GM21786 (cell line): ENCODE measurements at regions not wholly inside any gene's neighbourhood (a gene's known extent, or its start where the extent isn't known, plus 50 kb on each side); places are given as distances from the start of the nearest gene placed in this dataset.

Experiments used
- ATAC-seq: cut with Tn5 transposase; IDR thresholded peaks from one replicate; pipeline ENCODE4 v1.9.1; 2021; ENCODE audit not compliant: unreplicated experiment

GRCh38 chr3:176798680-176799079 is 398.6 kb downstream of the TBL1XR1 start:
- ATAC-seq, result no peak

- no peak for ATAC-seq
Observed at GRCh38 chr3:176796371-176796770, 400.9 kb downstream of the TBL1XR1 start.

- ATAC-seq, result no peak
Observed at GRCh38 chr3:176795891-176796290, 401.4 kb downstream of the TBL1XR1 start.

GRCh38 chr3:176794406-176794805 is 402.9 kb downstream of the TBL1XR1 start:
- no peak for ATAC-seq

- no peak for ATAC-seq
Observed at GRCh38 chr3:176789947-176790346, 407.3 kb downstream of the TBL1XR1 start.

- no peak for ATAC-seq
Observed at GRCh38 chr3:176789281-176789705, 408.0 kb downstream of the TBL1XR1 start.

GRCh38 chr3:176787506-176787905 is 409.8 kb downstream of the TBL1XR1 start:
- no peak for ATAC-seq

GRCh38 chr3:176785171-176785570 is 412.1 kb downstream of the TBL1XR1 start:
- no peak for ATAC-seq

GRCh38 chr3:176780766-176781165 is 416.5 kb downstream of the TBL1XR1 start:
- no peak for ATAC-seq

- ATAC-seq, result no peak
Observed at GRCh38 chr3:176776622-176777175, 420.6 kb downstream of the TBL1XR1 start.

- ATAC-seq, result no peak
Observed at GRCh38 chr3:176769547-176770190, 427.6 kb downstream of the TBL1XR1 start.

- ATAC-seq, result peak; percentile 45
Observed at GRCh38 chr3:176767385-176767784, 429.9 kb downstream of the TBL1XR1 start.

GRCh38 chr3:176766862-176767261 is 430.4 kb downstream of the TBL1XR1 start:
- no peak for ATAC-seq

- no peak for ATAC-seq
Observed at GRCh38 chr3:176765382-176765900, 431.8 kb downstream of the TBL1XR1 start.

GRCh38 chr3:176759815-176760506 is 437.3 kb downstream of the TBL1XR1 start:
- ATAC-seq, result no peak

- ATAC-seq, result no peak
Observed at GRCh38 chr3:176757429-176757828, 439.9 kb downstream of the TBL1XR1 start.

- no peak for ATAC-seq
Observed at GRCh38 chr3:176755977-176756376, 441.3 kb downstream of the TBL1XR1 start.

GRCh38 chr3:176755552-176755951 is 441.7 kb downstream of the TBL1XR1 start:
- ATAC-seq, result no peak

- ATAC-seq, result no peak
Observed at GRCh38 chr3:176741664-176742047, 455.6 kb downstream of the TBL1XR1 start.

GRCh38 chr3:176740906-176741663 is 456.2 kb downstream of the TBL1XR1 start:
- no peak for ATAC-seq

GRCh38 chr3:176739159-176739558 is 458.1 kb downstream of the TBL1XR1 start:
- no peak for ATAC-seq
